Muscle of arm (tissue), 1 donor: ENCODE measurements at regions not wholly inside any gene's neighbourhood (a gene's known extent, or its start where the extent isn't known, plus 50 kb on each side); places are given as distances from the start of the nearest gene placed in this dataset.
"Not testable (repeated sequence)": the region's sequence is repeated elsewhere in the genome, so short reads cannot be mapped to it uniquely, and the experiment has no call there.

Source experiments
- DNase-seq: peaks from one replicate; pipeline ENCODE4 v3.0.0-alpha.2; 2013

DNA sequence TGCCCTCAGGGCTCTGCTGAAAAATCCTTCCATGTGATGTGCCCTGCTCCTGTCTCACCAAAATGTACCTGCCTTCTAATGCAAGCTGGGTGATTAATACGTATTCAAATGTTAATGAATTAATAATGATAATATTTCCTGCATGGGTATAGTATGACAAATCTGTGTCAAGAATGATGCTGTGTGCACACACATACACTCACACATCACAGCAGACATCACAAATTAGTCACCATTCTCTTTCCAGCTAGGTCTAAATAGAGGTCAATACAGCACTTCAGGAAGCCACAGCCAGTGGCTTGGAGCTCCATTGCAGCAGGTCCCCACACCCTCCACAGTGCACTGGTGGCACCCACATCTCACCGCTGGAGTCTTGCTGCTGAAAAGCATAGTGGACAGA lies 681.2 kb upstream of the NRP1 start:
- DNase-seq = no peak

DNA sequence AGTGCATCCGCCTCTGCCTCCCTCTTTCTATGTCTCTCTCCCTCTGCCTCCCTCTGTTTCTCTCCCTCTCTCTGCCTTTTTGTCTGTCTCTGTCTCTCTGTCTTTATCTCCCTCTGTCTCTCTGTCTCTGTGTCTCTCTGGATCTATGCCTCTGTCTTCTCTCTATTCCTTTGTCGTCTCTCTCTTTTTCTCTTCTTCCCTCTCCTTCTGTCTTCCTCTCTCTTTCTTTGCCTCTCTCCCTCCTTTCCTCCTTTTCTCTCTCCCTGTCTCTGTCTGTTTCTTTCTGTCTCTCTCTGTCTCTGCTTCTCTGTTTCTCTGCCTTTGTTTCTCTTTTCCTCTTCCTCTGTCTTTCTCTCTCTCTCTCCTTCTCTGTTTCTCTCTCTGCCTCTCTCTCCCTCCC lies 678.8 kb upstream of the NRP1 start:
- no peak for DNase-seq

DNA sequence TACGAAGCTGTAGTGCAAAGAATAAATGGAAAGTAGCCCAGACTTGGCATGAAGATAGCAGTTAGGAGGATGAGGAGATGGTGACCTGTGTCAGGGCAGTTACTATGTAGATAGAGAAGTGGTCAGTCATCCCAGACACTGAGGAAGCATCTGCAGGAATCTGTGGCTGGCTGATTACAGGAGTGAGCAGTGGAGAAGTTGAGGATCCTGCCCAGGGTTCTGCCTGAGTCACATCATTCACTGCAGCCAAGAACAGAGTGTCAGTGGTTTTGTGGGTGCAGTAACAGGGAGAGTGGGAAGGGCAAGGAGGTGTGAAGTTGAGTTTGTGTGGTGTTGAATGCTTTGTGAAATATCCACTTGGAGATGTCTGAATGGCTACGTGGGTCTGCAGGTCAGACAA lies 676.4 kb upstream of the NRP1 start:
- DNase-seq = no peak

DNA sequence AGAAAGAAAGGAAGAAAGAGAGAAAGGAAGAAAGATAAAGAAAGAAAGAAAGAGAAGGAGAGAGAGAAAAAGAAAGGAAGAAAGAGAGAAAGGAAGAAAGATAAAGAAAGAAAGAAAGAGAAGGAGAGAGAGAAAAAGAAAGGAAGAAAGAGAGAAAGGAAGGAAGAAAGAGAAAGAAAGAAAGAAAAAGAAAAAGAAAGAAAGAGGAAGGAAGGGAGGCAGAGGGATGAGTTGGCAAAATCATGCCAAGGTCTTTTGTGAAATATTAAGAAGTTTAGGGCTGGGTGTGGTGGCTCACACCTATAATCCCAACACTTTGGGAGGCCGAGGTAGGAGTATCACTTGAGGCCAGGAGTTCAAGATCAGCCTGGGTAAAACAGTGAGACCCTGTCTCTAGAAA lies 675.8 kb upstream of the NRP1 start:
- DNase-seq = not testable (repeated sequence)

DNA sequence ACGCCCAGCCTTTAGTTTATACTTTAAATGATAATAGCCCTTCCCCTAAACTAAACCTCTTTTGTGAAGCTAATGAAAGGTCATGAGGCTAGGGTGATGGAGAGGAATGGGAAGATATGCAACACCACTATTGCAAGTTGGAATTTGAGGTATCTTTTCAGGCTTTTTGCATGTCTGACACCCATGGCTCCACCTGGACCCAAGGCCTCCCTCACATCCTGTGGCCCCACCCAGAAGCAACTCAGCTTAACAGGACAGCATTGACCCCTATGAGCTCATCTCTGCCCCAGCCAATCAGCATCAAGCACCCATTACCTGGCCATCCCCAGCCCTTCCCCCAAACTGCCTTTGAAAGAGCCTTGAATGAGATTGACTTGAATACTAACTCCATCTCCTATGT lies 674.2 kb upstream of the NRP1 start:
- DNase-seq = no peak

DNA sequence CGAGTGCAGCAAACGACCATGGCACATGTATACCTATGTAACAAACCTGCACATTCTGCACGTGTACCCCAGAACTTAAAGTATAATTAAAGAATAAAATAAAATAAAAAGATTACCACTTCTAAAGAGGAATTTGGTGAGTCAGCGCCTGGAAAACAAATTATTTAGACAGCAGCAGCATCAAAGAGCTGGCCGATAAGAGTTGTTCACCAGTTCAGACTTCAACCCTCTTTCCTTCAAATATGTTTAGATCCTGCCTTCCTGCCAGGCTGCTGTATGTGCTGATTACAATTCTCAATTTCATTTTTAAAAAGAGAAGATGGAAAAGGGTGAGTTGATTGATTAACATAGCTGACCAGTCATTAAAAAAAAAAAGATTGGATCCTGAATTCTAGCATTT lies 672.0 kb upstream of the NRP1 start:
- no peak for DNase-seq

DNA sequence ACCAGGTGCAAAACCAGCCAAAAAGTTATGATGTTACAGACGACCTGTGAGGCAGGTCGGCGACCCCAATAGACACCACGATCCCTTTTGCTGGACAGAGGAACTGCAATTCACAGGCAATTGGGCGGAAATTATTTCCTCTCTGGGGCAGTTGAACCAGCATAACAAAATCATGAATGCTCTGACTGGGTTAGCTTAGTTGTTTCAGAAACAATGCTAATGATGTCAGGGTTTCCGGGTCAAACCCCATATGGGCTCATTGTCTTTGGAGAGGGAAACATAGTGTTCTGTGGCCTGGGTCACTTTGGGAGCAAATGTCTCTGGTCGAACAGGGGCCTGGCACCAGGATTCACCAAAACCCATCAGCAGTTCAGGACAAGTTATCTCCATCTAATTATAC lies 669.1 kb upstream of the NRP1 start:
- no peak for DNase-seq

DNA sequence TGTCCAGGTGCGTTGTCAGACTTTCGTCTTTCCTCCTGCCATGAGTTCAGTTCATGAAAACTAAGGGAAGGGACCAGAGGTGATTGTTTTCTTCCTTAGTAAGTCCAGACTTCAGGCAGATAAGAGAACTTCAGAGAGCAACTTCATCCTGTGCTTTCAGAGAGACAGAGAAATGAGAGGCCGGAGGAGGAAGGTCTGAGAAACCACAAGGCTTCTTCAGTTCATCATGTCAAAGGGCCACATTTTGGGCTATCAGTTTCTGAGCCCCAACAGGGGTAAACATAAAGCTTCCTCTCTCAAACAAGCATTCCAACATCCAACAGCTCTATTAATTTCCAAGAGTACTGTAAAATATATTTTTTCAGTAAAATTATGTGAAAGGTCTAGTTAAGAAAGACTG lies 668.4 kb upstream of the NRP1 start:
- no peak for DNase-seq

DNA sequence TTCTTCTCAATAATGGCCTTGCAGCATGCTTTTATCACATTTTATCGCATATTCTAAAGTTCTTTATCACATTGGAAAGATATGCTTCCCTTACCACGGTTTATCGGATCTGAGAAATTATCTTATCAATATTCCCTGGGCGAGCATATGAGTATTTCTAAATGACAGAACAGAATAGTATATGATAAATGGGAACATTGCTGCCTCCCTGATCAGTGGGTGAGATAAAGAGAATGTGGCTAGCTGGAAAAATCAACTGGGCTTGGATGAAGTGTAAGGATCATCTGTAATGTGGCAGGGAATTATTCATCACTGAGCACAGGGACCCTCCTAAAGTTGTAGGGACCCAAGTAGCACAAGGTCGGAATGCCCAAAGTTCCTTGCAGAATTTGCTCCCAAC lies 667.4 kb upstream of the NRP1 start:
- DNase-seq = no peak

DNA sequence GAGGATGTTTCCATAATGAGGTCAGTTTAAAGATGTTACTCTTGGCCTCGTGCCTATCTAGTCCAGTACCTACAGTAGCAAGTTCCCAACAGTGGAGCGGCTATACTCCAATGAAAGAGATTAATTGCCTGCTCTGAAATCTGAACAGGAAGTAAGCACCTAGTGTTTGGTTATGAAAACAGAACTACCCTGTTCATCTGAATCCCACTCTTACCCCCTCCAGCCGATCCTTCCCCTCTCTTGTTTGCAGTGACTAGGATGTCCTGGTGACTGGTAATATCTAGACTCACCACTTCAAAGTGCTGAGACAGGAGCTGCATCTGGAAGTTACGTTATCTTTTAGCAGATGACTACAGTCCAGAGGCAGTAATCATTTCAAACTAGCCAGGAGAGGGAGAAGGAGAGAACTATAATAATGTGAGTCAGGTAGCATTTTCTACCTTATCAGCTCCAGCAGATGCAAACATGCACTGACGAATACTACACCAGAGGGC lies 666.7 kb upstream of the NRP1 start:
- DNase-seq = no peak

DNA sequence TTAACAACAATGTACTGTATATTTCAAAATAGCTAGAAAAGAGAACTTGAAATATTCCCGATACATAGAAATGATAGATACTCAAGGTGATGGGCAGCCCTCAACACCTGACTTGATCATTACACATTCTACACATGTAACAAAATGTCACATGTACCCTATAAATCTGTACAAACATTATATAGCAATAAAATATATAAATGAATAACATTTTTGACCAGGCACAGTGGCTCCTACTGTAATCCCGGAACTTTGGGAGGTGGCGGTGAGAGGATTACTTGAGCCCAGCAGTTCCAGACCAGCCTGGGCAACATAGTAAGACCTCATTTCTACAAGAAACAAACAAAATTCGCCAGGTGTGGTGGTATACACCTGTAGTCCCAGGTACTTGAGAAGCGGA lies 659.5 kb upstream of the NRP1 start:
- DNase-seq = no peak

DNA sequence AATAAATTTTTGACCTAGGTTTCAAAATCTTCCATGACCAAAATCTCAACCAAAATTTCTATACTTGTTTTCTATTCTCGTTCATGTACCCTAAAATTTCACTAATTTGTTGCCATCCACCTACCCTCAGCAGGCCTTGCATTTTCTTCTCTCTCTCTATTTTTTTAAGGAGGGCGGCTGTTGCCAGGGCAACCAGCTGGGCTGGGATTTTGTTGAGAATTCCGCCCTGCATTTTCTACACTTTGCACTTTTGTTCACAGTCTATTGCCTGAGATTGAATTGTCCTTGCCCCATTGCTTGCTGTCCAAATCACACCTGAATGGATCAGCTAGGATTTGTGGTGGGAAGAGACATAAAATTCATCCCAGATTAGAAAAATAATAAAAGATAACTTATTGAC lies 657.5 kb upstream of the NRP1 start:
- no peak for DNase-seq

DNA sequence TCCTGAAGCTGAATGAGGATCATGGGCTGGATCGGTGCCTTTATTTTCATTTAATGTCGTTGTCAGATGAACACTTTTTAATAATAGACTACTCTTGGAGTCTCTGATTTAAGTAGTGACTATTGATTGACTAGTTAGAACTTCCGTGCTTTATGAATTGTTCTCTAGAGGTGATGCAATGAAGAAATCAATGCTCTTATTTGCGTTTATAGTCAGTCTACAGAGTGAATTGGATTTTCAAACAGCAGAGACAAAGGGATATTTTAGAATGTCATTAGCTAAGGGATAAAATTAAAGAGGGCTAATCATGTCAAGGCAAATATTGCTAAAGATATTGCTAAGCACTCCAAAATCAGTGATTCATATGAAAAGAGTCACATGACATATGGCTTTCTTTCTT lies 652.0 kb upstream of the NRP1 start:
- DNase-seq = no peak

DNA sequence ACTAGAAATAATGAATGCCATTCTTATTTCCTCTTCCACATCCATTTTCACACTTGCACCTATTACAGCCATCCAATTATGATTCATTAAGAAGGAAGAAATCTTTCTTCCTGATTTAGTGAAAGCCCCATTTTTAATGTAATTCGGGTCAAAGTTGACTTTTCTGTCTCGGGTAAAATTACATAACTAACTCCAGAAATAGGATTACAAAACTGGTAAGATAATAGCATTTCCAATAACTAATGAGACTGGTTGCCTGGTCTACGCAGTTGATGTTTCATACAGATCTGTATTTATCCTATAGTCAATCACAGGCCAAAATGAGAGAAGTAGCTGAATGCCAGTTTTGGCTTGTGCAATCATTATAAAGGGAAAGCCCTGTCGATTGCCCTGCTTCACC lies 651.5 kb upstream of the NRP1 start:
- no peak for DNase-seq

DNA sequence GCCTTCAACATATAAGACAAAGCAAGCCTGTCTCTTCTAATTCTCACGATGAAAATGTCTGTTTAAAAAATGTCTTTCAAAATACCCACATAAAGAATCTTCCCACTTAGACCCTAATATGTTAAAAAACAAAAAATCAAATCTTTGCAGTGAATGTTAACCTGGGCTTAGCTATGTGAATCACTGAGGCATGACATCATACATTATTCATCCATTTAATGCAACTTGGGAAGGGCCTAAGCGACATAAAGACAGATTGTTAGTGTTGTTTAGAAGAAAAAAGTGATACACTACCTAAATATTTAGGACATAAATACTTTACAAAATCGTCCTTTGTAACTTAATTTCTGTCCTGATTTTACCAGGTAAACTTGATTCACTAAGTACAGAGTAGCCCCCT lies 648.5 kb upstream of the NRP1 start:
- no peak for DNase-seq

DNA sequence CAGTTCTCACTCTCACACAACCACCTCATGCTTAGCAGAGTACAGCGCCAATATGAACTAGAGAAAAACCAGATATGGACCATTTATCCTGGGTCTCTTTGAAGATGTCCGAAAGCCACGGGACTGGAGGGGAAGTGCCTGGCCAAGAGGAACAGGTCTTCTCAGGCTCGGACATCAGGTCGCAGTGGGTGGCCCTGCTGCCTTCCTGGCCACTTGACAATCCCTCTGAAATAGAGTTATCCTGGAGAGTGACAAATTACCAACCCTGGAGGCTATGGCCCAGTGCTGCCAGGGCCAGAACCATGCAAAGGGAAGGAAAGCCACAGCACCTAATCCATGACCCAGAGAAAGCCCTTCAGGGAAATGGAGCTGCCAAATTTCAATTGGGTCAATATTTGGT lies 646.8 kb upstream of the NRP1 start:
- no peak for DNase-seq

DNA sequence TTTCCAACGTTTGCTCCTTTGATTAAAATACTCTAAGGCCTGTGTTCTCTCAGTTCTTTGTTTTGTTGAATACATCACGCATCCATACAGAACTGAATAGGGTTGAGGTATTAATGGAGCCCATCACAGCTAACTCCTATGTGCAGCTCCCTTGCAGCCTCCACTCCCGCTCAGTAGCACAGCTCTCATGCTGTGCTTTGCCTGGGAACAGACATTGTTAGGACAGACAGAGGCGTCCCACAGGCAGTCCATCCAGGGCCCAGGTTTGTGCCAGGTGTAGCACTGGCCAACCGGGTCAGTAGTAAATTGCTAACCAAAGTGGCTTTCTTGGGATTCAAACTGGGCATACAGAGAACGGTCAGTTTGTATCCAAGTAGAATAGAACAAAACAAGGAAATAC lies 644.7 kb upstream of the NRP1 start:
- no peak for DNase-seq

DNA sequence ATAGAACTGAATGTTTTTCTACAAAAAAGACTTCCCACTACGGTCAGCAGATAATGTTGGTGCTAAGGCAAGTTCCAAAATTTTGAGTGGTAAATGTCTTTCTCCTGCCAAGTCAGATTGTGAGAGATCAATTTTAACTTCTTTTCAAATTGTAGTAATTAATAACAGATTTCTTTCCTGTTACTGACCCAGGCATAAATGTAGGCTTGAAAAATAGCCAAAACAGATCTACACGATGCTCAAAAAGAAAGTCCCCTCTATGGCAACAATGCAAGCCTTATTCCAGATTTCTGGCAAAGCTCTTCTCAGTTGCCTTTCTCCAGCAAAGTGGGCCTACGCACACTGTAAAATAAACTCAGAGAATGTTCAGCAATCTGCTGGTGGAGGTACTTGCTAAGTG lies 641.0 kb upstream of the NRP1 start:
- DNase-seq = peak; percentile 36

DNA sequence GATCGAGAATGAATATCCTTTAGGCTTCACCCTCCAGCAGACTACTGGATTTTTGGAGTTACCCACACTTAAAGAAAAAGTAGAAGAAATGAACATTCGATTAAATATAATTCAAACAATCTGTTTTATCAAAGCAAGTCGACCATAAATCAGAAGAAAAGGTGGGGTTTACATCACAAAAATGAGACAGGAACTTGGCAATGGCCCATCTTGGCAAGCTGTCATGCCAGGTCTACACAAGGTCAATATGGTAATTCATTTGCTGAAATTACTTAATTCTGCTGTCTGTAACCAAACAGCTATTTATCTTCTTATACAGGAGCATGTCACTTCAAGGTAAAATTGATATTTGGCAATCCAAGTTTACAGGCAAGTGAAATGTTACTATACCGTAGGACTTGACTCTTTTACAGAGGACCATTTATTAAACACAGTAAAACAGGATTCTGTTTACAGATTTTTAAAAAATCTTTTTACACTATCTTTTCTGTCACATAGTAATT lies 640.6 kb upstream of the NRP1 start:
- DNase-seq = no peak

DNA sequence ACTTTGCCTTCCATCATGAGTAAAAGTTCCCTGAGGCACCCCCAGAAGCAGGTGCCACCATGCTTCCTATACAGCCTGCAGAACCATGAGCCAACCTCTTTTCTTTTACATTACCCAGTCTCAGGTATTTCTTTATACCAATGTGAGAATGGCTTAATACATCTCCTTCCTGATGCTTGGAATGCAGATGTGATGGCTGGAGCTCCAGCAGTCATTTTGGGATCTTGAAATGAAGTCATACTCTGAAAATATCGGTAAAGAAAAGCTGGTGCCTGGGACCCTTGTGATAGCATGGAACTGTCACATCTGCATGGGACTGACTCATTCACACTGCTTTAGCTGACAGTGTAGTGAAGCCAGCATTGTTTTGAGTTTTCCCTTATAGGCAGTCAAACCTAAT lies 634.5 kb upstream of the NRP1 start:
- DNase-seq = no peak

DNA sequence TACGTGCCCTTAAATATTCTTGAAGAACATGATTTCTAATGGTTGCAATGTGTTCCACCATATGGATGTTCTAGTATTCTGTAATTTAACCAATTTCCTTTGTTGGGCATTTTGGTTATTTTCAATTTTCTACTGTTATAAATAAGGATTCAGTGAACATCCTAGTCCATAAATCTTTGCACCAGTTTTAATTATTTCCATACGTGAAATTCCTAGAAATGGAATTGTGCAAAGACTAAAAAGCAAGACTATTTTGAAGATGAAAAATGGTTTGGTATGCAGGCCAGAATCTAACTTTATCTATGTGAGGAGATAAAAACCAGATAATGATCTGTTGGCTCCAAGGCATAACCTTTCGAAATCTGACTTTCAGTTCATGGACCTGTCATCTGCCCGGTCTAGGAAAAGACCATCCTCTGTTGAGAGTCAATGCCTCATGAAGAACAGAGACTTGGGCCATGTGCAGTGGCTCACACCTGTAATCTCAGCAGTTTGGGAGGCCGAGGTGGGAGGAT lies 633.2 kb upstream of the NRP1 start:
- no peak for DNase-seq

DNA sequence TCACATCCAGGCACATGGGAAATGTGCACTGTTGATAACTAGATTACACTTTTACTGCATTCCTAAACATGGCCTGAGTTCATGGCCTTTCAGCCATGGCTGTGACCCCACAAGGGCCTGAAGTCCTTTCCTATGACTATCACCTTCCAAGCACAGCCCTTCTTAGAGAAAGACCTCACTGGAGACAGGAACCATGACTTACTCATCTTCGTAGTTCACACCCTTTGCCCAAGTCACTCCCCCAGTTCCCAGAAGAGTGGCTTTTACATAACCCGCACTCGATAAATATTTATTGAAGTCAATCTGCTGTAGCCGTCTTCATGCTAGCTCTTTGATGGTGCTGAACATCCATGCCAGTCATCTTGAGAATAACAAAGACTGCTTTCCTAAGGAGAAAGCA lies 632.5 kb upstream of the NRP1 start:
- no peak for DNase-seq

DNA sequence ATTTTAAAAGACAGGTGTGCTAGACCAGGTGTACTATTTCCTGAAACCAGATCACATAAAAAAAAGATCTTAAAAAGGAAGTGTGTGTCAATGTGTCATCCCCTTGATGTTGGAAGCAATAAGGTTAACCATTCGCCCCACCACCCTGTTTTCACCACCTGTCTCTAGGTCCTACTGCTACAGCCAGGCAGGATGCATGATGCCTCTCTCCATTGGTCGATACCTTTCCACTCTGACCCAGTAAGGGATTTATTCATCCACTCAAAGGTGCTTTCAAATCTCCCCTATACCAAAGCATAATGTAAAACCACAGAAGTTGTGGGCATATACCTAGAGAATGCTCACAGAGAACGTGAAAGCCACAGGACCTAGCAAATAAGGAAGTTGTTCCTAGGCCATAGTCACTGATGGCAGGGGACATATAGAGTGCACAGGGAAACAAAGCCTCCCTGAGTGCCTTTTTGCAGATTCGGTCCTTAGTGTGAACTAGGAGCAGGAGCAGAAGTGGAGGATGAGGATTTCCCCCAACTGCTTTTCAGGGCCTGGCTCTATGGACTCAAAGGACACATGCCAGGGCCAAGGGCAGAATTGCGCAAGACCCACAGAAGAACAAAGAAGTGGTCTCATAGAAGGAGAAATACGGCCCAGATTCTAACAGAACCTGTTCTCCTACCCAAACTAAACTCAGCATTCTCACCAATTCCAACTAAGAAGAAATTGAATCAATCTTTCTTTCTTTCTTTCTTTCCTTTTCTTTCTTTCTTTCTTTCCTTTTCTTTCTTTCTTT lies 631.5 kb upstream of the NRP1 start:
- DNase-seq = no peak

DNA sequence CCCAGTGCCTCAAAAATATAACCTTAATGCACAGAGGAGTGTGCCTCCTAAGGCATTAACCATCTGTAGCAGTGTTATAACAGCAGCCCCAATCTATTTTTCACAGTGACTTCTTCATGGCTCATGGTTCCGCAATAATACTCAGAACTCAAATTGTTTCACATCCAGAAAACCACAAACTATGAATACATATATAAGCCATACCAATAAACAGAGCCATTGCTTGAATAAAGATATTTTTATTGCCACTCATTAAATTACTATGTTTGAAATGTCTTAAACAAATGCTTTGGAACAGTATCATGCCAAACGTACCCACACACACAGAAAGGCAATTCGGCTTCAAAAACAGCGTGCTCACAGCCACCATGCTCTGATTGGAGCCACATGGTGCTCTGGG lies 629.3 kb upstream of the NRP1 start:
- no peak for DNase-seq
